ENCODE measurements at regions not wholly inside any gene's neighbourhood (a gene's known extent, or its start where the extent isn't known, plus 50 kb on each side); places are given as distances from the start of the nearest gene placed in this dataset.

- Histone ChIP-seq H3K27ac (no peak overlapping the region), H3K9me3 (no peaks in the 10 kb centered on the region), H3K4me3 (no peak overlapping the region), H3K36me3 (no peaks in the 10 kb centered on the region), H3K4me1 (no peaks in the 10 kb centered on the region), H3K27me3 (no peaks in the 10 kb centered on the region)
- no peak for DNase-seq (ENCODE audit: extremely low spot score in 2 of 2)
- TF ChIP-seq CTCF (IDR thresholded peaks at IDR 0.05) (no peak), POLR2AphosphoS5 (IDR thresholded peaks at IDR 0.05; ENCODE audit: insufficient read depth in 1 of 2, low read depth in 1 of 2) (no peak), POLR2A (IDR thresholded peaks at IDR 0.05) (no peak)
- intact Hi-C loops (cut with DNase I): no loop called here
These were observed 324.1 kb upstream of the DIPK2B start for GRCh38 chrX:45524805-45525204.

GRCh38 chrX:45524296-45524695 is 323.6 kb upstream of the DIPK2B start:
- no peaks in the 10 kb centered on the region for H3K4me1 ChIP-seq
- TF ChIP-seq POLR2AphosphoS5 (IDR thresholded peaks at IDR 0.05; ENCODE audit: insufficient read depth in 1 of 2, low read depth in 1 of 2): no peak
- no peak for TF ChIP-seq CTCF (IDR thresholded peaks at IDR 0.05)
- TF ChIP-seq POLR2A (IDR thresholded peaks at IDR 0.05): no peak

GRCh38 chrX:45518552-45518951 is 317.9 kb upstream of the DIPK2B start:
- H3K27me3 ChIP-seq: no peaks in the 10 kb centered on the region
- intact Hi-C loops (cut with DNase I): no loop called here

More at GRCh38 chrX:45524296-45524695, 323.6 kb upstream of the DIPK2B start:
- no peaks in the 10 kb centered on the region for H3K9me3 ChIP-seq
- no peaks in the 10 kb centered on the region for H3K36me3 ChIP-seq
- intact Hi-C loops (cut with DNase I): no loop called here
- no peak for DNase-seq (ENCODE audit: extremely low spot score in 2 of 2)
- no peaks in the 10 kb centered on the region for H3K27me3 ChIP-seq
- no peak overlapping the region for H3K27ac ChIP-seq
- no peak overlapping the region for H3K4me3 ChIP-seq

GRCh38 chrX:45517090-45517973 is 316.7 kb upstream of the DIPK2B start:
- TF ChIP-seq CTCF (IDR thresholded peaks at IDR 0.05) (no peak), POLR2A (IDR thresholded peaks at IDR 0.05) (no peak), POLR2AphosphoS5 (IDR thresholded peaks at IDR 0.05; ENCODE audit: insufficient read depth in 1 of 2, low read depth in 1 of 2) (no peak)
- Histone ChIP-seq H3K36me3 (no peaks in the 10 kb centered on the region), H3K27me3 (no peaks in the 10 kb centered on the region), H3K4me1 (peaks cover 13% of the 10 kb centered on the region), H3K4me3 (no peak overlapping the region), H3K27ac (no peak overlapping the region), H3K9me3 (no peaks in the 10 kb centered on the region)
- intact Hi-C loops (cut with DNase I): no loop called here
- DNase-seq (ENCODE audit: extremely low spot score in 2 of 2): no peak

More at GRCh38 chrX:45518552-45518951, 317.9 kb upstream of the DIPK2B start:
- Histone ChIP-seq H3K4me3 (no peak overlapping the region), H3K4me1 (peaks cover 13% of the 10 kb centered on the region), H3K36me3 (no peaks in the 10 kb centered on the region), H3K9me3 (no peaks in the 10 kb centered on the region), H3K27ac (no peak overlapping the region)
- DNase-seq (ENCODE audit: extremely low spot score in 2 of 2): no peak
- no peak for TF ChIP-seq POLR2A (IDR thresholded peaks at IDR 0.05)
- TF ChIP-seq CTCF (IDR thresholded peaks at IDR 0.05): no peak
- TF ChIP-seq POLR2AphosphoS5 (IDR thresholded peaks at IDR 0.05; ENCODE audit: insufficient read depth in 1 of 2, low read depth in 1 of 2): no peak
